T-helper 17 cell (primary cell): ENCODE measurements at regions not wholly inside any gene's neighbourhood (a gene's known extent, or its start where the extent isn't known, plus 50 kb on each side); places are given as distances from the start of the nearest gene placed in this dataset.
"Not testable (repeated sequence)": the region's sequence is repeated elsewhere in the genome, so short reads cannot be mapped to it uniquely, and the experiment has no call there.

Source experiments
- ATAC-seq: fragments of 150-1000 bp; cut with Tn5 transposase; 2 replicates; pipeline ENCODE4 v1.10.0; 2021; ENCODE audit warnings: mild to moderate bottlenecking, moderate library complexity
- DNase-seq, 3 donors: peaks; one replicate each; pipeline versions ENCODE4 v3.0.0 to v3.0.0-alpha.2; 2020 to 2021
- H3K9me3 ChIP-seq: one replicate; pipeline ENCODE4 v1.7.0; 2013; ENCODE audit warnings: low read length, mild to moderate bottlenecking; ENCODE audit not compliant: control insufficient read depth, poor library complexity, severe bottlenecking
- H3K27ac Mint-ChIP-seq: one replicate; pipeline ENCODE4 v1.8.0; 2022; ENCODE audit warnings: mild to moderate bottlenecking, moderate library complexity, mixed read lengths
- H3K27me3 Mint-ChIP-seq: one replicate; pipeline ENCODE4 v1.8.0; 2022; ENCODE audit warnings: mixed read lengths
- H3K36me3 Mint-ChIP-seq: one replicate; pipeline ENCODE4 v1.8.0; 2022; ENCODE audit warnings: low read depth, mixed read lengths
- H3K4me1 Mint-ChIP-seq: one replicate; pipeline ENCODE4 v1.8.0; 2022; ENCODE audit warnings: mild to moderate bottlenecking, mixed read lengths
- H3K4me3 Mint-ChIP-seq: one replicate; pipeline ENCODE4 v1.8.0; 2022; ENCODE audit warnings: mild to moderate bottlenecking, moderate library complexity, mixed read lengths

GRCh38 chr20:40050596-40050995 is 638.4 kb downstream of the MAFB start:
- Mint-ChIP-seq H3K36me3 (no peaks in the 10 kb centered on the region), H3K27me3 (peaks cover 10% of the 10 kb centered on the region), H3K27ac (no peak overlapping the region), H3K4me3 (no peak overlapping the region), H3K4me1 (no peaks in the 10 kb centered on the region)
- ATAC-seq = no peak
- no peaks in the 10 kb centered on the region for H3K9me3 ChIP-seq
- DNase-seq = no peak

- H3K9me3 ChIP-seq = no peaks in the 10 kb centered on the region
- Mint-ChIP-seq H3K4me3 (no peak overlapping the region), H3K4me1 (no peaks in the 10 kb centered on the region), H3K36me3 (no peaks in the 10 kb centered on the region), H3K27ac (no peak overlapping the region), H3K27me3 (peaks cover 10% of the 10 kb centered on the region)
- no peak for DNase-seq
- no peak for ATAC-seq
Measured at GRCh38 chr20:40049854-40050253, 639.2 kb downstream of the MAFB start.

- H3K4me3 Mint-ChIP-seq = no peak overlapping the region
- H3K27ac Mint-ChIP-seq = no peak overlapping the region
- H3K4me1 Mint-ChIP-seq = no peaks in the 10 kb centered on the region
- H3K9me3 ChIP-seq = no peaks in the 10 kb centered on the region
- no peaks in the 10 kb centered on the region for H3K36me3 Mint-ChIP-seq
- H3K27me3 Mint-ChIP-seq = peaks cover 5% of the 10 kb centered on the region
- ATAC-seq (no peak), DNase-seq (no peak)
Measured at GRCh38 chr20:40046703-40047102, 642.3 kb downstream of the MAFB start.

- no peaks in the 10 kb centered on the region for H3K4me1 Mint-ChIP-seq
- ATAC-seq (no peak), DNase-seq (no peak)
- no peaks in the 10 kb centered on the region for H3K36me3 Mint-ChIP-seq
- no peaks in the 10 kb centered on the region for H3K9me3 ChIP-seq
- H3K27me3 Mint-ChIP-seq = peaks cover 5% of the 10 kb centered on the region
- no peak overlapping the region for H3K4me3 Mint-ChIP-seq
- H3K27ac Mint-ChIP-seq = no peak overlapping the region
Measured at GRCh38 chr20:40037511-40037910, 651.5 kb downstream of the MAFB start.

GRCh38 chr20:40029589-40029988 is 659.4 kb downstream of the MAFB start:
- Mint-ChIP-seq H3K27ac (no peak overlapping the region), H3K36me3 (peaks cover 3% of the 10 kb centered on the region), H3K4me1 (no peaks in the 10 kb centered on the region), H3K27me3 (peaks cover 5% of the 10 kb centered on the region), H3K4me3 (no peak overlapping the region)
- H3K9me3 ChIP-seq = no peaks in the 10 kb centered on the region
- ATAC-seq (no peak), DNase-seq (no peak)

GRCh38 chr20:40019510-40019909 is 669.5 kb downstream of the MAFB start:
- DNase-seq = no peak
- Mint-ChIP-seq H3K4me3 (no peak overlapping the region), H3K27me3 (no peaks in the 10 kb centered on the region), H3K36me3 (no peaks in the 10 kb centered on the region), H3K4me1 (no peaks in the 10 kb centered on the region), H3K27ac (no peak overlapping the region)
- no peaks in the 10 kb centered on the region for H3K9me3 ChIP-seq
- ATAC-seq = no peak

GRCh38 chr20:40017765-40018164 is 671.3 kb downstream of the MAFB start:
- ATAC-seq (no peak), DNase-seq (no peak)
- no peak overlapping the region for H3K4me3 Mint-ChIP-seq
- H3K27me3 Mint-ChIP-seq = no peaks in the 10 kb centered on the region
- no peak overlapping the region for H3K27ac Mint-ChIP-seq
- no peaks in the 10 kb centered on the region for H3K9me3 ChIP-seq
- H3K4me1 Mint-ChIP-seq = no peaks in the 10 kb centered on the region
- no peaks in the 10 kb centered on the region for H3K36me3 Mint-ChIP-seq

GRCh38 chr20:40016890-40017289 is 672.1 kb downstream of the MAFB start:
- Mint-ChIP-seq H3K27me3 (no peaks in the 10 kb centered on the region), H3K27ac (no peak overlapping the region), H3K36me3 (no peaks in the 10 kb centered on the region), H3K4me3 (no peak overlapping the region), H3K4me1 (no peaks in the 10 kb centered on the region)
- no peak for ATAC-seq
- H3K9me3 ChIP-seq = no peaks in the 10 kb centered on the region
- DNase-seq = no peak

GRCh38 chr20:40016392-40016791 is 672.6 kb downstream of the MAFB start:
- H3K4me3 Mint-ChIP-seq = no peak overlapping the region
- H3K27ac Mint-ChIP-seq = no peak overlapping the region
- no peaks in the 10 kb centered on the region for H3K36me3 Mint-ChIP-seq
- no peak for DNase-seq
- no peak for ATAC-seq
- H3K4me1 Mint-ChIP-seq = no peaks in the 10 kb centered on the region
- H3K27me3 Mint-ChIP-seq = no peaks in the 10 kb centered on the region
- no peaks in the 10 kb centered on the region for H3K9me3 ChIP-seq

GRCh38 chr20:40012026-40012425 is 677.0 kb downstream of the MAFB start:
- ATAC-seq, H3K27me3 Mint-ChIP-seq, H3K9me3 ChIP-seq, H3K4me1 Mint-ChIP-seq, DNase-seq, H3K4me3 Mint-ChIP-seq, H3K36me3 Mint-ChIP-seq, H3K27ac Mint-ChIP-seq: not testable (repeated sequence)

- H3K27ac Mint-ChIP-seq = no peak overlapping the region
- no peaks in the 10 kb centered on the region for H3K9me3 ChIP-seq
- ATAC-seq (no peak), DNase-seq (no peak)
- no peaks in the 10 kb centered on the region for H3K4me1 Mint-ChIP-seq
- H3K36me3 Mint-ChIP-seq = no peaks in the 10 kb centered on the region
- H3K4me3 Mint-ChIP-seq = no peak overlapping the region
- H3K27me3 Mint-ChIP-seq = no peaks in the 10 kb centered on the region
Measured at GRCh38 chr20:40010483-40010882, 678.6 kb downstream of the MAFB start.

- DNase-seq = no peak
- H3K36me3 Mint-ChIP-seq = no peaks in the 10 kb centered on the region
- H3K9me3 ChIP-seq = no peaks in the 10 kb centered on the region
- H3K27me3 Mint-ChIP-seq = no peaks in the 10 kb centered on the region
- ATAC-seq = no peak
- H3K27ac Mint-ChIP-seq = no peak overlapping the region
- H3K4me3 Mint-ChIP-seq = no peak overlapping the region
- H3K4me1 Mint-ChIP-seq = no peaks in the 10 kb centered on the region
Measured at GRCh38 chr20:40009542-40009941, 679.5 kb downstream of the MAFB start.

- no peak overlapping the region for H3K4me3 Mint-ChIP-seq
- H3K36me3 Mint-ChIP-seq = no peaks in the 10 kb centered on the region
- H3K27me3 Mint-ChIP-seq = no peaks in the 10 kb centered on the region
- no peak overlapping the region for H3K27ac Mint-ChIP-seq
- ATAC-seq = no peak
- no peak for DNase-seq
- no peaks in the 10 kb centered on the region for H3K9me3 ChIP-seq
- H3K4me1 Mint-ChIP-seq = no peaks in the 10 kb centered on the region
Measured at GRCh38 chr20:40008177-40008576, 680.9 kb downstream of the MAFB start.

GRCh38 chr20:40006168-40006860 is 682.7 kb downstream of the MAFB start:
- H3K27me3 Mint-ChIP-seq = no peaks in the 10 kb centered on the region
- no peak overlapping the region for H3K4me3 Mint-ChIP-seq
- DNase-seq (no peak), ATAC-seq (no peak)
- no peaks in the 10 kb centered on the region for H3K9me3 ChIP-seq
- no peaks in the 10 kb centered on the region for H3K36me3 Mint-ChIP-seq
- no peak overlapping the region for H3K27ac Mint-ChIP-seq
- no peaks in the 10 kb centered on the region for H3K4me1 Mint-ChIP-seq
